Natural killer cell (primary cell): ENCODE measurements at regions not wholly inside any gene's neighbourhood (a gene's known extent, or its start where the extent isn't known, plus 50 kb on each side); places are given as distances from the start of the nearest gene placed in this dataset.

ENCODE experiments used
- ATAC-seq, 3 donors: fragments of 150-1000 bp in 2 of 3; fragments of 200-7000 bp in 1 of 3; cut with Tn5 transposase; 1 replicate in 1 of 3; 2 replicates in 2 of 3; pipeline ENCODE4 v1.10.0; 2021; ENCODE audit warnings: mild to moderate bottlenecking in 2 of 3, moderate library complexity in 2 of 3
- DNase-seq, 2 donors: peaks; one replicate each; pipeline versions ENCODE4 v3.0.0 to v3.0.0-alpha.2; 2013 to 2021; ENCODE audit warnings: mixed read lengths in 1 of 2
- H3K27ac ChIP-seq: one replicate; pipeline ENCODE4 v1.5.1; 2013; ENCODE audit warnings: mild to moderate bottlenecking, low read length
- H3K27me3 ChIP-seq: one replicate; pipeline ENCODE4 v1.6.1; 2013; ENCODE audit warnings: low read length; ENCODE audit not compliant: control insufficient read depth, insufficient read depth
- H3K36me3 ChIP-seq: one replicate; pipeline ENCODE4 v1.6.1; 2013; ENCODE audit warnings: low read length; ENCODE audit not compliant: control insufficient read depth, insufficient read depth
- H3K4me1 ChIP-seq: one replicate; pipeline ENCODE4 v1.6.1; 2013; ENCODE audit warnings: low read length; ENCODE audit not compliant: control insufficient read depth, insufficient read depth
- H3K4me3 ChIP-seq: one replicate; pipeline ENCODE4 v1.5.1; 2013; ENCODE audit warnings: low read length
- H3K9me3 ChIP-seq: one replicate; pipeline ENCODE4 v1.6.1; 2013; ENCODE audit warnings: low read length; ENCODE audit not compliant: control insufficient read depth, insufficient read depth
- H3K27ac Mint-ChIP-seq, 2 donors: one replicate each; pipeline ENCODE4 v1.8.0; 2022; ENCODE audit warnings: mild to moderate bottlenecking in 2 of 2, mixed read lengths in 2 of 2, moderate library complexity in 1 of 2
- H3K27me3 Mint-ChIP-seq, 2 donors: one replicate each; pipeline ENCODE4 v1.8.0; 2022; ENCODE audit warnings: low read depth in 2 of 2, mixed read lengths in 2 of 2
- H3K36me3 Mint-ChIP-seq: one replicate; pipeline ENCODE4 v1.8.0; 2022; ENCODE audit warnings: mixed read lengths
- H3K4me1 Mint-ChIP-seq, 2 donors: one replicate each; pipeline ENCODE4 v1.8.0; 2022; ENCODE audit warnings: mixed read lengths in 2 of 2
- H3K4me3 Mint-ChIP-seq: one replicate; pipeline ENCODE4 v1.8.0; 2022; ENCODE audit warnings: mild to moderate bottlenecking, moderate library complexity, mixed read lengths
- H3K9me3 Mint-ChIP-seq, 2 donors: one replicate each; pipeline ENCODE4 v1.8.0; 2022; ENCODE audit warnings: mixed read lengths in 2 of 2
- CTCF ChIP-seq: fragments of 200-600 bp; IDR thresholded peaks from one replicate; pipeline ENCODE4 v1.8.0; 2022; ENCODE audit warnings: antibody characterized with exemption
- WGBS: methylation state at CpG from one replicate; pipeline ENCODE4 v1.1.7; 2013; ENCODE audit warnings: missing lambda C conversion rate; ENCODE audit not compliant: insufficient coverage; 5-methylcytosine and 5-hydroxymethylcytosine counted together
- intact Hi-C: fragments of 100-400 bp; cut with micrococcal nuclease; formaldehyde crosslinking; loops from one replicate; pipeline ENCODE4 v1.14.2; 2022

GRCh38 chr14:80116157-80116556 lies 95.1 kb downstream of the DIO2 start:
- TF ChIP-seq CTCF: no peak
- Histone ChIP-seq H3K9me3 (no peaks in the 10 kb centered on the region), H3K27ac (no peak overlapping the region), H3K36me3 (no peaks in the 10 kb centered on the region), H3K27me3 (no peaks in the 10 kb centered on the region), H3K4me3 (no peak overlapping the region), H3K4me1 (no peaks in the 10 kb centered on the region)
- Mint-ChIP-seq H3K4me1 (no peaks in the 10 kb centered on the region), H3K9me3 (peaks cover 15 to 18% of the 10 kb centered on the region in 2 donors), H3K27ac (no peak overlapping the region), H3K36me3 (peaks cover 7% of the 10 kb centered on the region), H3K27me3 (no peaks in the 10 kb centered on the region), H3K4me3 (no peak overlapping the region)
- WGBS: 100% methylated on average over 1 of the region's 2 CpGs
- intact Hi-C loops: no loop called here
- no peak for ATAC-seq
- DNase-seq: no peak

- Histone ChIP-seq H3K27ac (no peak overlapping the region), H3K9me3 (no peaks in the 10 kb centered on the region), H3K27me3 (no peaks in the 10 kb centered on the region), H3K4me3 (no peak overlapping the region), H3K4me1 (no peaks in the 10 kb centered on the region), H3K36me3 (no peaks in the 10 kb centered on the region)
- TF ChIP-seq CTCF: no peak
- intact Hi-C loops: no loop called here
- Mint-ChIP-seq H3K4me1 (no peaks in the 10 kb centered on the region), H3K27ac (no peak overlapping the region), H3K4me3 (no peak overlapping the region), H3K36me3 (peaks cover 6% of the 10 kb centered on the region), H3K9me3 (peaks cover 20 to 25% of the 10 kb centered on the region in 2 donors), H3K27me3 (no peaks in the 10 kb centered on the region)
- DNase-seq (no peak), ATAC-seq (no peak)
- 77% methylated on average over 6 of the region's 6 CpGs for WGBS
These were observed 100.6 kb downstream of the DIO2 start for GRCh38 chr14:80110721-80111120.

- no peak for DNase-seq
- no peaks in the 10 kb centered on the region for H3K4me1 ChIP-seq
- intact Hi-C loops: no loop called here
- WGBS: 85% methylated on average over 1 of the region's 1 CpG
- ATAC-seq: no peak
- Mint-ChIP-seq H3K9me3 (peaks cover 17 to 20% of the 10 kb centered on the region in 2 donors), H3K4me1 (no peaks in the 10 kb centered on the region), H3K27me3 (no peaks in the 10 kb centered on the region), H3K27ac (no peak overlapping the region), H3K4me3 (no peak overlapping the region), H3K36me3 (peaks cover 6% of the 10 kb centered on the region)
- H3K27me3 ChIP-seq: no peaks in the 10 kb centered on the region
- H3K36me3 ChIP-seq: no peaks in the 10 kb centered on the region
- TF ChIP-seq CTCF: no peak
- H3K27ac ChIP-seq: no peak overlapping the region
- no peak overlapping the region for H3K4me3 ChIP-seq
- H3K9me3 ChIP-seq: no peaks in the 10 kb centered on the region
These were observed 102.2 kb downstream of the DIO2 start for GRCh38 chr14:80109055-80109454.

DNA sequence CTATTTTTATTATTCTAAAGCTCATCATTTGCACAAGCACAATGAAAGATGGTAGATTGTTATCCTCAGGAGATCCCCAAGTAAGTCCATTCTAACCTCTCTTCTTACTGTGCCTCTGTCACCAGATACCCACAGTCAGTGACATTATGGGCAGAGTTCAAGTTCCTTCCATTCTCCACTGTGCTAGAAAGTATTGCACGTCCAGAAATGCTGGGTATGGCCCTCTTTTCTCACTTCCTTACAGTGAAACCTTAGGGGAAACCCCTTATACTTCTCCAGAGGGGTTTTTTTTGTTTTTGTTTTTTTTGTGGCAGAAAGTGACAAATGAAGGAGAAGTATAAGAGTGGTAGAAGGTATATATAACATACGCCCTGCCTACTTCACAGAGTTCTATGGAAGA lies 102.9 kb downstream of the DIO2 start:
- intact Hi-C loops: no loop called here
- ATAC-seq: no peak
- H3K27ac ChIP-seq: no peak overlapping the region
- TF ChIP-seq CTCF: no peak
- H3K4me3 ChIP-seq: no peak overlapping the region
- Mint-ChIP-seq H3K27me3 (no peaks in the 10 kb centered on the region), H3K36me3 (peaks cover 6% of the 10 kb centered on the region), H3K27ac (no peak overlapping the region), H3K4me3 (no peak overlapping the region), H3K4me1 (no peaks in the 10 kb centered on the region), H3K9me3 (peaks cover 16 to 21% of the 10 kb centered on the region in 2 donors)
- 80% methylated on average over 2 of the region's 2 CpGs for WGBS
- no peaks in the 10 kb centered on the region for H3K36me3 ChIP-seq
- no peak for DNase-seq
- H3K27me3 ChIP-seq: no peaks in the 10 kb centered on the region
- H3K9me3 ChIP-seq: no peaks in the 10 kb centered on the region
- no peaks in the 10 kb centered on the region for H3K4me1 ChIP-seq
